ENCODE measurements at regions not wholly inside any gene's neighbourhood (a gene's known extent, or its start where the extent isn't known, plus 50 kb on each side); places are given as distances from the start of the nearest gene placed in this dataset.

DNA sequence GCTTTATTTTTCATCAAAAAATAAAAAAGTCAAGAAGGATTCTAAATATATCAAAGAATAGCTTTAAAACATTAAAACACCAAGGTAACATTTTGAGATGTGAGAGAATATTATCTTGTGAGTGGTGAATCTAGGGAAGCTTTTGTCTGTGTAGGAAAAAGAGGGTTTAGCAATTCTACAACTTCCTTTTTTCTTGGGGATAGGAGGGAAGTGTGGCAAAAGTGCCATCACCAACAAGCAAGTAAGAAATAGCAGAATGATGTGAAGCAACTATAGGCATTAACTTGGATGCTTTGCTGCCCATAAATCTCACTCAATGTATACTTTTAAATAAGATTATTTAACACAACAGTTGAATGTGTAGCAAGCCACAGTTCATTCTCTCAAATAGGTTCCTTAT lies 57.8 kb upstream of the SUCLG2 start:
- TF ChIP-seq, protein P1, sequence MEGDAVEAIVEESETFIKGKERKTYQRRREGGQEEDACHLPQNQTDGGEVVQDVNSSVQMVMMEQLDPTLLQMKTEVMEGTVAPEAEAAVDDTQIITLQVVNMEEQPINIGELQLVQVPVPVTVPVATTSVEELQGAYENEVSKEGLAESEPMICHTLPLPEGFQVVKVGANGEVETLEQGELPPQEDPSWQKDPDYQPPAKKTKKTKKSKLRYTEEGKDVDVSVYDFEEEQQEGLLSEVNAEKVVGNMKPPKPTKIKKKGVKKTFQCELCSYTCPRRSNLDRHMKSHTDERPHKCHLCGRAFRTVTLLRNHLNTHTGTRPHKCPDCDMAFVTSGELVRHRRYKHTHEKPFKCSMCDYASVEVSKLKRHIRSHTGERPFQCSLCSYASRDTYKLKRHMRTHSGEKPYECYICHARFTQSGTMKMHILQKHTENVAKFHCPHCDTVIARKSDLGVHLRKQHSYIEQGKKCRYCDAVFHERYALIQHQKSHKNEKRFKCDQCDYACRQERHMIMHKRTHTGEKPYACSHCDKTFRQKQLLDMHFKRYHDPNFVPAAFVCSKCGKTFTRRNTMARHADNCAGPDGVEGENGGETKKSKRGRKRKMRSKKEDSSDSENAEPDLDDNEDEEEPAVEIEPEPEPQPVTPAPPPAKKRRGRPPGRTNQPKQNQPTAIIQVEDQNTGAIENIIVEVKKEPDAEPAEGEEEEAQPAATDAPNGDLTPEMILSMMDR (conservative IDR thresholded peaks at IDR 0.05; ENCODE audit: low read length) = no peak
- TF ChIP-seq EZH2phosphoT487 (IDR thresholded peaks at IDR 0.05; ENCODE audit: borderline replicate concordance) = no peak
- H3K4me2 ChIP-seq (ENCODE audit: low read depth, low read length, poor library complexity, severe bottlenecking) = no peak overlapping the region
- no peaks in the 10 kb centered on the region for H3K27me3 ChIP-seq (ENCODE audit: insufficient read depth, low read length, poor library complexity, severe bottlenecking)
- no peaks in the 10 kb centered on the region for H3K9me2 ChIP-seq (replicated peaks; ENCODE audit: low read depth, low read length)
- H3K36me3 ChIP-seq (ENCODE audit: insufficient read depth, low read length) = no peaks in the 10 kb centered on the region
- no peak overlapping the region for H2AFZ ChIP-seq (ENCODE audit: low read length)
- no peaks in the 10 kb centered on the region for H3K9me3 ChIP-seq (ENCODE audit: insufficient read depth, low read depth, low read length)
- H3K9ac ChIP-seq (ENCODE audit: low read depth, low read length, poor library complexity, severe bottlenecking) = no peak overlapping the region
- H3K4me1 ChIP-seq (ENCODE audit: insufficient read depth, low read length, poor library complexity, severe bottlenecking) = no peaks in the 10 kb centered on the region
- H3K79me2 ChIP-seq (ENCODE audit: insufficient read depth, low read length) = no peaks in the 10 kb centered on the region
- H4K20me1 ChIP-seq (ENCODE audit: insufficient read depth, low read length, poor library complexity, severe bottlenecking) = no peaks in the 10 kb centered on the region
- H3F3A ChIP-seq (ENCODE audit: low read depth) = no peaks in the 10 kb centered on the region
- H3K4me3 ChIP-seq (ENCODE audit: low read length, poor library complexity, severe bottlenecking) = no peak overlapping the region

DNA sequence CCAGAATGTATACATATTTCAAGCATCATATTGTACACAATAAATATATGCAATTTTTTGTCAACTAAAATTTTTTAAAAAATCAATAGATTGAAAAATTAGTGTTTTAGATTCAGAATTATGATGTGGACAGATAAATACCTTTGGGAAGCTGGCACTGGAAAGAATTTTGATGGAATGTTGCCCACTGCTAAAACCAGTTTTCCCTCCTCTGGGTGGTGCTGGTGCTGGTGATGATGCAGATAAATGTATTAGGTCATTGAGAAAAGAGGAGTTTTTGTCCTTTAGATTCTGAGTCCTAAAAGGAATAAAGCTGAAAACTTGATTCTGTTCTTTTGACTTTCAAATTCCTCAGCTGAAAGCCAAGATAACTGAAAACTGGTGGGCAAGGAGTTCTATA lies 56.0 kb upstream of the SUCLG2 start:
- Histone ChIP-seq H3K4me1 (ENCODE audit: insufficient read depth, low read length, poor library complexity, severe bottlenecking) (no peaks in the 10 kb centered on the region), H3F3A (ENCODE audit: low read depth) (no peaks in the 10 kb centered on the region), H3K9me3 (ENCODE audit: insufficient read depth, low read depth, low read length) (no peaks in the 10 kb centered on the region), H3K9ac (ENCODE audit: low read depth, low read length, poor library complexity, severe bottlenecking) (no peak overlapping the region), H3K27me3 (ENCODE audit: insufficient read depth, low read length, poor library complexity, severe bottlenecking) (no peaks in the 10 kb centered on the region), H2AFZ (ENCODE audit: low read length) (no peak overlapping the region), H3K36me3 (ENCODE audit: insufficient read depth, low read length) (no peaks in the 10 kb centered on the region), H3K4me2 (ENCODE audit: low read depth, low read length, poor library complexity, severe bottlenecking) (no peak overlapping the region), H3K79me2 (ENCODE audit: insufficient read depth, low read length) (no peaks in the 10 kb centered on the region), H4K20me1 (ENCODE audit: insufficient read depth, low read length, poor library complexity, severe bottlenecking) (no peaks in the 10 kb centered on the region), H3K4me3 (ENCODE audit: low read length, poor library complexity, severe bottlenecking) (no peak overlapping the region), H3K9me2 (replicated peaks; ENCODE audit: low read depth, low read length) (no peaks in the 10 kb centered on the region)
- TF ChIP-seq, protein P1 (conservative IDR thresholded peaks at IDR 0.05; ENCODE audit: low read length) = no peak
- no peak for TF ChIP-seq EZH2phosphoT487 (IDR thresholded peaks at IDR 0.05; ENCODE audit: borderline replicate concordance)

DNA sequence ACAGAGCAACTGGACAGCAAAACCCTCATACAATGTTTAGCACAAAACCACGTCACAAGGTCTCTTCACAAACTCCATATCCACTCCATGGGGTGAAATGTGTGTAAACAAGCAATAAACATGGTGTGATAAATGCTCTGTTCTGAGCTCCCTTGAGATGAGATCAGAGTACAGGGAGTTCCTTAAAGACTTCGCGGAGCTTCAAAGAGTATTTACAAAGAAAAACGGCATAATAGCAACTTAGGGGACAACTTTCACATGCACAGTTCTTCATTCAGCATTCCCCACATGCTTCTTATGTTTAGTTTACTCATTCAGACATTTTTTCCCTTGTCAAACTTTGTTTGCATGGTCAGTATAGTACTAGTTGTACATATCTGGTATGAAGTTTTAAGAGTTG lies 52.5 kb upstream of the SUCLG2 start:
- H2AFZ ChIP-seq (ENCODE audit: low read length) = no peak overlapping the region
- TF ChIP-seq, protein P1 (conservative IDR thresholded peaks at IDR 0.05; ENCODE audit: low read length) = no peak
- no peak for TF ChIP-seq EZH2phosphoT487 (IDR thresholded peaks at IDR 0.05; ENCODE audit: borderline replicate concordance)

More for the DNA sequence above, 52.5 kb upstream of the SUCLG2 start:
- Histone ChIP-seq H3K4me1 (ENCODE audit: insufficient read depth, low read length, poor library complexity, severe bottlenecking) (no peaks in the 10 kb centered on the region), H3K4me2 (ENCODE audit: low read depth, low read length, poor library complexity, severe bottlenecking) (no peak overlapping the region), H3K4me3 (ENCODE audit: low read length, poor library complexity, severe bottlenecking) (no peak overlapping the region), H3K27me3 (ENCODE audit: insufficient read depth, low read length, poor library complexity, severe bottlenecking) (no peaks in the 10 kb centered on the region), H4K20me1 (ENCODE audit: insufficient read depth, low read length, poor library complexity, severe bottlenecking) (no peaks in the 10 kb centered on the region), H3K36me3 (ENCODE audit: insufficient read depth, low read length) (no peaks in the 10 kb centered on the region), H3K79me2 (ENCODE audit: insufficient read depth, low read length) (no peaks in the 10 kb centered on the region), H3K9ac (ENCODE audit: low read depth, low read length, poor library complexity, severe bottlenecking) (no peak overlapping the region), H3F3A (ENCODE audit: low read depth) (no peaks in the 10 kb centered on the region), H3K9me2 (replicated peaks; ENCODE audit: low read depth, low read length) (no peaks in the 10 kb centered on the region), H3K9me3 (ENCODE audit: insufficient read depth, low read depth, low read length) (no peaks in the 10 kb centered on the region)
